ENCODE measurements at regions not wholly inside any gene's neighbourhood (a gene's known extent, or its start where the extent isn't known, plus 50 kb on each side); places are given as distances from the start of the nearest gene placed in this dataset.
"Not testable (repeated sequence)": the region's sequence is repeated elsewhere in the genome, so short reads cannot be mapped to it uniquely, and the experiment has no call there.

DNA sequence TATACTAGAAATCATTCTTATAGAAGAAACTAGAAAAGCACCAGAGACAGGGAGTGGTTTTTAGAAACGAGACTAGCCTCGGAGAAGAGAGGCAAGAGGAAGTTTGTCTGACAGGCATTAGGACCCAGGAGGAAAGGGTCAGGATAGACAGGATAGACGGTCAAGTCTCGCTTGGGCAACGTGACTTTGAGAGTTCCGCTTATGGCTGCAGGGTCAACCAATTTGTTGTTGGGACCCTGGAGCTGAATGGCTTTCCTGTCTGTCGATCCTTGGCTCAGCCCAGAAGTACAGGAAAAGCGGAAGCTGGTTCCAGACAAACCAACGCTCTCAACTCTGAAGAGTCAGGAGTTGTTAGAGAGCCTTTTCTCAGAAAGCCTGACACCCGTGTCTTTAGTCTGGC lies 191.2 kb downstream of the FZD1 start:
- no peaks in the 10 kb centered on the region for H3K36me3 Mint-ChIP-seq (ENCODE audit: low read depth)
- H3K9me3 Mint-ChIP-seq = peaks cover 6% of the 10 kb centered on the region
- no peak overlapping the region for H3K27ac Mint-ChIP-seq
- CTCF ChIA-PET = no interaction called here
- H3K27me3 Mint-ChIP-seq (ENCODE audit: low read depth) = no peaks in the 10 kb centered on the region
- intact Hi-C loops (cut with micrococcal nuclease) = no loop called here
- H3K4me1 Mint-ChIP-seq (ENCODE audit: low read depth) = no peaks in the 10 kb centered on the region
- no peak for DNase-seq
- H3K4me3 Mint-ChIP-seq = no peak overlapping the region

DNA sequence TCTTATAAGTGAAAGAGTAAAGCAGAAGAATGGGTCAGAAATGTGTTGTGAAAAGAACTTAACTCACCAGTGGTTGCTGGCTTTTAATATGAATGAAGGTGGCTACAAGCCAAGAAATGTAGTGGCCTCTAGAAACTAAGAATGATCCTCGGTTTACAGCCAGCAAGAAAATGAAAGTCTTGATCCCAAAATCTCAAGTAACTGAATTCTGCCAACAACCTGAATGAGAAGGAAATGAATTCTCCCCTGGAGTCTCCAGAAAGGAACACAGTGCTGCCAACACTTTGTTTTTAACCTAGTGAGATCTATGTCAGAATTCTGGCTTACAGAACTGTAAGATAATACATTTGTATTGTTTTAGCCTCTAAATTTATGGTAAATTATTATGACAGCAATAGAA lies 193.0 kb downstream of the FZD1 start:
- Mint-ChIP-seq H3K9me3 (peaks cover 6% of the 10 kb centered on the region), H3K4me1 (ENCODE audit: low read depth) (no peaks in the 10 kb centered on the region), H3K27me3 (ENCODE audit: low read depth) (no peaks in the 10 kb centered on the region), H3K4me3 (no peak overlapping the region), H3K36me3 (ENCODE audit: low read depth) (no peaks in the 10 kb centered on the region), H3K27ac (no peak overlapping the region)
- intact Hi-C loops (cut with micrococcal nuclease) = no loop called here
- DNase-seq = no peak
- CTCF ChIA-PET = no interaction called here

DNA sequence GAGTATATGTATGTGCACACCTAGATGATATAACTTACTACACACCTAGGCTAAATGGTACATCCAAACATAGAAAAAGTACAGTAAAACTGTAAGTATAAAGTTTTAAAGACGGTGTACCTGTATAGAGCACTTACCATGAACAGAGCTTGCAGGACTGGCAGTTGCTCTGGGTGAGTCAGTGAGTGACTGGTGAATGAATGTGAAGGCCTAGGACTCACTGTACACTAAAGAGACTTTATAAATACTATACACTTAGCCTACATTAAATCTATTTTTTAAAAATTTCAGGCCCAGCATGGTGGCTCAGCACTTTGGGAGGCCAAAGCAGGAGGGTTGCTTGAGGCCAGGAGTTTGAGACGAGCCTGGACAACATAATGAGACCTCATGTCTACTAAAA lies 195.3 kb downstream of the FZD1 start:
- CTCF ChIA-PET = no interaction called here
- Mint-ChIP-seq H3K4me1 (ENCODE audit: low read depth) (no peaks in the 10 kb centered on the region), H3K27me3 (ENCODE audit: low read depth) (no peaks in the 10 kb centered on the region), H3K9me3 (peaks cover 6% of the 10 kb centered on the region), H3K27ac (no peak overlapping the region), H3K4me3 (no peak overlapping the region), H3K36me3 (ENCODE audit: low read depth) (no peaks in the 10 kb centered on the region)
- no peak for DNase-seq
- intact Hi-C loops (cut with micrococcal nuclease) = no loop called here

DNA sequence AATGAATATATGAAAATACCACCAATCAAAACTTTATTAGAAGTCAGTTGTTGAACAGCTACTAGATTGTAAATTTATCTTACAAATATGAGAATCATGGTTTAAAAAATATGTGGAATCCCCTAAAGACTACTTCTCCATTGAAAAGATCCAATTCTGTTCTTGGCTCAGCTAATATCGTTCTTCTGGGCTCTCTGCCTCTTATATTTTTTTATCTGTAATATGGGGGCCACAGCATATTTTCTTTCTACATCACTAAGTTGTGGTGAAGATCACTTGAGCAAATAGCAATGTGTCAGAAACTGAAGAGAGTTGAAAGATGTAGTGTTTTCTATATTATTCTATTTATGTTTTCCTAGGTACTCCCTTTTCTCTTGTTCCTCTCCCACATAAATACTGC lies 198.1 kb downstream of the FZD1 start:
- DNase-seq = no peak
- intact Hi-C loops (cut with micrococcal nuclease) = no loop called here
- no peak overlapping the region for H3K4me3 Mint-ChIP-seq
- H3K9me3 Mint-ChIP-seq = peaks cover 4% of the 10 kb centered on the region
- no peaks in the 10 kb centered on the region for H3K36me3 Mint-ChIP-seq (ENCODE audit: low read depth)
- CTCF ChIA-PET = no interaction called here
- no peak overlapping the region for H3K27ac Mint-ChIP-seq
- H3K27me3 Mint-ChIP-seq (ENCODE audit: low read depth) = no peaks in the 10 kb centered on the region
- H3K4me1 Mint-ChIP-seq (ENCODE audit: low read depth) = no peaks in the 10 kb centered on the region

DNA sequence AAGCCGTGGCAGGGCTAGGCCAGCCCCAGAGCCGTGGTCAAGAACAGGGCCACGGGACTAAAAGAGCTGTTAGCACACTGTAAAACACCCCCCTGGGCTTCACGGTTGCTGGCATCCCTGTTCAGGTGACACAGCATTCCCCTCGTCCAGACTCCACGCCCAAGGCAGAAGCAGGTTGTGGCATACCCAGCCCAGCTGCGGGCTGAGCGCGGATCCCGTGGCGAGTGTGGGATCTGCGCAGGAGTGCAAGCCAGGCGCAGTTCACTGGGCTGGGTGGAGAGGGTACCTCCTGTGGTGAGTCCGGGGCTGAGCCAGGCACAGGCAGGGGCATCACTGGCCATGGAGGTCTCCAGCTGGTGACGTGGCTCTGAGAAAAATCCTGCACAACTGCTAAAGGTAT lies 199.1 kb downstream of the FZD1 start:
- no peaks in the 10 kb centered on the region for H3K4me1 Mint-ChIP-seq (ENCODE audit: low read depth)
- no peak overlapping the region for H3K4me3 Mint-ChIP-seq
- H3K9me3 Mint-ChIP-seq = no peaks in the 10 kb centered on the region
- intact Hi-C loops (cut with micrococcal nuclease) = no loop called here
- DNase-seq = no peak
- H3K27me3 Mint-ChIP-seq (ENCODE audit: low read depth) = no peaks in the 10 kb centered on the region
- CTCF ChIA-PET = no interaction called here
- no peaks in the 10 kb centered on the region for H3K36me3 Mint-ChIP-seq (ENCODE audit: low read depth)
- no peak overlapping the region for H3K27ac Mint-ChIP-seq

DNA sequence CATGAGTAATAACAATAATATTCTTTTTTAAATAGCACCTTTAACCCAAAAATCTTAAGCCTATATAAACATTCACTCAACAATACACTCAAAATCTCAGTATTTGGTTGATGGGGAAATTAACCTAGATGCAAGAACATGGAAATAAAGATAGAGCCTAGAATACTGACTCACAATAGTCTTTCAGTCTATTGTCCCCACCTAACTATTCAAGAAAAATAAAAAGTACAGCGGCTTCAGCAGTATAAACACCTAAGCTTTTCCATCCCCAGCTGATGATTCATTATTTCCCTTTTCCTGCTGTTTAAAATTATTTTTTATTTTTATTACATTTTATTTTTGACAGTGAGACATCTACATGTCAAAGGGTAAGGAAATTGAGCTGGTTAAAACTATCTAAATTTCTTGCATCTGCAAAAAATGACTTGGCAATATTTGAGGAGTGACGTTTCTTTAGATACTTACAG lies 201.4 kb downstream of the FZD1 start:
- CTCF ChIA-PET = interaction anchor here (0.6 kb wide), 1 partner anchor 155 kb away, joined by 3 read pairs; no protein-coding TSS in a partner anchor
- Mint-ChIP-seq H3K27ac (no peak overlapping the region), H3K27me3 (ENCODE audit: low read depth) (no peaks in the 10 kb centered on the region), H3K9me3 (no peaks in the 10 kb centered on the region), H3K4me1 (ENCODE audit: low read depth) (no peaks in the 10 kb centered on the region), H3K36me3 (ENCODE audit: low read depth) (no peaks in the 10 kb centered on the region), H3K4me3 (no peak overlapping the region)
- intact Hi-C loops (cut with micrococcal nuclease) = no loop called here
- no peak for DNase-seq

DNA sequence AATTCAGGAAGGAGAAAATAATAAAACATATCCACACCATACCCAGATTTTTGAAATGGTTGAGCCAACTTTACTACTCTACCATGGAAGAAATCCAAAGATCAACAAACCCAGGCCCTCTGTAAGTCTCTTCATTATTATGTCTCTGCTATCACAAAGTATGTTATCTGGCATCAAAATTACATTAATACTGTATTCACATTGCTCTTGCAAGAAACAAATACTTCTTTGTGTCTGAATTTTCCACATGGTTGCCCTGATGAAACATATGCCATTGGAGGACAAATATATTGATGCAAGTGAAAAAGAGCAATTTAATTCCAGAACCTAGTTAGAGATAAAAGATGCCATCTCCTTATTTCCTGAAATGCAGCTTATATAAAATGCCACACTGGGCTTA lies 204.0 kb downstream of the FZD1 start:
- no peaks in the 10 kb centered on the region for H3K27me3 Mint-ChIP-seq (ENCODE audit: low read depth)
- no peak overlapping the region for H3K27ac Mint-ChIP-seq
- DNase-seq = no peak
- H3K4me3 Mint-ChIP-seq = no peak overlapping the region
- intact Hi-C loops (cut with micrococcal nuclease) = no loop called here
- no peaks in the 10 kb centered on the region for H3K36me3 Mint-ChIP-seq (ENCODE audit: low read depth)
- no peaks in the 10 kb centered on the region for H3K4me1 Mint-ChIP-seq (ENCODE audit: low read depth)
- CTCF ChIA-PET = no interaction called here
- peaks cover 4% of the 10 kb centered on the region for H3K9me3 Mint-ChIP-seq

DNA sequence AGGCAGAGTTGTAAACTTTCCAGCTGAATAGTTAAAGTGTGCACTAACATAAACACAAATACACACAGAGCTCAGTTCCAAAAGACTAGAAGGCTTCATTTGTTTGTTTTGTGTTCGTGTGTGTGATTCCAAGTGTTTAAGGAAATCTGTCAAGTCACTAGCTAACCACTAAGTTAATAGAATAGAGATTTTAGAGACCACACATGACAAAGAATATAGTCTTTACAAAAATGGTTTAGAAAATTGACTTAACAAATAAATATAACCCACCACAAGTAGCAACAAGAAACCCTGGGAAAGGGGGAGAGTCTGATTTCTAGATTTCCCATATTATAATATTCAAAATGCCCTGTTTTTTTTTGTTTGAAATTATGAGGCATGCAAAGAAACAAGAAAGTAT lies 209.4 kb downstream of the FZD1 start:
- DNase-seq = no peak
- CTCF ChIA-PET = no interaction called here
- intact Hi-C loops (cut with micrococcal nuclease) = no loop called here
- Mint-ChIP-seq H3K27ac (no peak overlapping the region), H3K4me3 (no peak overlapping the region), H3K4me1 (ENCODE audit: low read depth) (no peaks in the 10 kb centered on the region), H3K27me3 (ENCODE audit: low read depth) (no peaks in the 10 kb centered on the region), H3K36me3 (ENCODE audit: low read depth) (no peaks in the 10 kb centered on the region), H3K9me3 (peaks cover 14% of the 10 kb centered on the region)

DNA sequence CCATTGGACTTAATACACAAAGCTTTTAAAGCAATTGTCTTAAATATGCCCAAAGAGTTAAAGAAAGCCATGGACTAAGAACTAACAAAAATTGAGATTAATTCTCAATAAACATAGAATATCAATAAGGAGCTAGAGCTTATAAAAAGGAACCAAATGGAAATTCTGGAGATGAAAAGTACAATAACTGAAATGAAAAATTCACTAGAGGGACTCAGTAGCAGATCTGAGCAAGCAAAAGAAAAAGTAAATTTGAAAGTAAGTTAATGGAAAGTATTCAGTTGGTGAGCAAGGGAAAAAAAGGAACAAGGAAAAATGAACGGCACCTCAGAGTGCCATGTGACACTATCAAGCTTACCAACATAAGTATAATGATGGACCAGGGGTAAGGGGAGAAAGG lies 209.8 kb downstream of the FZD1 start:
- Mint-ChIP-seq H3K9me3 (peaks cover 14% of the 10 kb centered on the region), H3K27ac (no peak overlapping the region), H3K36me3 (ENCODE audit: low read depth) (no peaks in the 10 kb centered on the region), H3K4me1 (ENCODE audit: low read depth) (no peaks in the 10 kb centered on the region), H3K4me3 (no peak overlapping the region), H3K27me3 (ENCODE audit: low read depth) (no peaks in the 10 kb centered on the region)
- intact Hi-C loops (cut with micrococcal nuclease) = no loop called here
- no peak for DNase-seq
- CTCF ChIA-PET = no interaction called here

DNA sequence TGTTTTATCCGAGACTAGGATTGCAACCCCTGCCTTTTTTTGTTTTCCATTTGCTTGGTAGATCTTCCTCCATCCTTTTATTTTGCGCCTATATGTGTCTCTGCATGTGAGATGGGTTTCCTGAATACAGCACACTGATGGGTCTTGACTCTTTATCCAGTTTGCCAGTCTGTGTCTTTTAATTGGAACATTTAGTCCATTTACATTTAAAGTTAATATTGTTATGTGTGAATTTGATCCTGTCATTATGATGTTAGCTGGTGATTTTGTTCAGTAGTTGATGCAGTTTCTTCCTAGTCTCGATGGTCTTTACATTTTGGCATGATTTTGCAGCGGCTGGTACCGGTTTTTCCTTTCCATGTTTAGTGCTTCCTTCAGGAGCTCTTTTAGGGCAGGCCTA lies 216.2 kb downstream of the FZD1 start:
- DNase-seq; H3K4me1 Mint-ChIP-seq (ENCODE audit: low read depth); intact Hi-C loops (cut with micrococcal nuclease); CTCF ChIA-PET; H3K9me3 Mint-ChIP-seq; H3K4me3 Mint-ChIP-seq; H3K27ac Mint-ChIP-seq; H3K36me3 Mint-ChIP-seq (ENCODE audit: low read depth); H3K27me3 Mint-ChIP-seq (ENCODE audit: low read depth): not testable (repeated sequence)

DNA sequence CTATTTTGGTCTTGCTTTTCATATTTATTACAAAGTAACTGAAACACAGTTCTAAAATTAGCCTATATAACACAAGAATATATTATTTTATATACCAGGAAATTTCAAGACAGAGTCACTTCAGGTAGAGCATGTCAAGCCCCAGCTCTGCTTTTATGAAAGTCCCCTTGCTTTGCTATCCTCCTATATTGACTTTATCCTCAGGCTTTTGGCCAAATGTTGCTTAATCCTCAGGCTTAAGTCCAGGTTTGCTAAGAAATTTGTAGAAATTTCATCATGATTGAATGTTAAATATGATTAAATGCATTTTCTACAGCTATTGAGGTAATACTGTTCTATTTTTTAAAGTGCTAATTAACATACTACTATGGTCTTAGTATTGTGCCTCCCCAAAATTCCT lies 227.6 kb downstream of the FZD1 start:
- intact Hi-C loops (cut with micrococcal nuclease) = no loop called here
- CTCF ChIA-PET = no interaction called here
- no peaks in the 10 kb centered on the region for H3K4me1 Mint-ChIP-seq (ENCODE audit: low read depth)
- H3K9me3 Mint-ChIP-seq = peaks cover 8% of the 10 kb centered on the region
- H3K36me3 Mint-ChIP-seq (ENCODE audit: low read depth) = no peaks in the 10 kb centered on the region
- H3K27ac Mint-ChIP-seq = no peak overlapping the region
- H3K27me3 Mint-ChIP-seq (ENCODE audit: low read depth) = no peaks in the 10 kb centered on the region
- DNase-seq = no peak
- H3K4me3 Mint-ChIP-seq = no peak overlapping the region

DNA sequence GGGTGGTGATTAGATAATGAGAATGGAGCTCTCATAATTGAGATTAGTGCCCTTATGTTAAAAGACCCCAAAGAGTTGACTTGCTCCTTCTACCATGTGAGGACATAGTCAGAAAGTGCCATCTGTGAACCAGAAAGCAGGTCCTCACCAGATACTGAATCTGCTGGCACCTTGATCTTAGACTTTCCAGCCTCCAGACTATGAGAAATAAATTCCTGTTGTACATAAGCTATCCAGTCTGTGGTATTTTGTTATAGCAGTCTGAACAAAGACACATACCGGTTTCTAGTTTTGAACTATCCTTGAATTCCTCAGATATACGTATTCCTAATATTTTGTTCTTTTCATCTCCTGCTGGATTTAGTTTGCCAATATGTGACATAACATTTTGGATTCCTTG lies 228.1 kb downstream of the FZD1 start:
- intact Hi-C loops (cut with micrococcal nuclease) = no loop called here

DNA sequence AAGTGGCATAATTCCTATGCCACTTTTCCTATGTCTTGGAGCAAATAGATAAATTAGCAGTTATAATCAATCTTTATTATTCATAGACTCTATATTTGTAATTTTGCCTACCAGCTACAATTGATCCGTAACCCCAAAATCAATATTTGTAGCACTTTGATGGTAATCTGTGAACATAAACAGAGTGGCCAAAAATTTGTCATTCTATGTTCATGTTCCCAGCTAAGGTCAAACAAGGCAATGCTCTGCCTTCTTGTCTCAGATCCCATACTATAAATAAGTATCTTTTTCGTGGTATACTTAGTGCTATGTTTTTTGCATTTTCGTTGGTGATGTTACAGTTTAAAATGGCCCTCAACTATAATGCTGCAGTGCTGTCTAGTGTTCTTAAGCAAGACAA lies 228.5 kb downstream of the FZD1 start:
- CTCF ChIA-PET = no interaction called here

More for the DNA sequence above, 228.1 kb downstream of the FZD1 start:
- Mint-ChIP-seq H3K36me3 (ENCODE audit: low read depth) (no peaks in the 10 kb centered on the region), H3K4me3 (no peak overlapping the region), H3K4me1 (ENCODE audit: low read depth) (no peaks in the 10 kb centered on the region), H3K27me3 (ENCODE audit: low read depth) (no peaks in the 10 kb centered on the region), H3K9me3 (peaks cover 8% of the 10 kb centered on the region), H3K27ac (no peak overlapping the region)
- CTCF ChIA-PET = no interaction called here
- no peak for DNase-seq

DNA sequence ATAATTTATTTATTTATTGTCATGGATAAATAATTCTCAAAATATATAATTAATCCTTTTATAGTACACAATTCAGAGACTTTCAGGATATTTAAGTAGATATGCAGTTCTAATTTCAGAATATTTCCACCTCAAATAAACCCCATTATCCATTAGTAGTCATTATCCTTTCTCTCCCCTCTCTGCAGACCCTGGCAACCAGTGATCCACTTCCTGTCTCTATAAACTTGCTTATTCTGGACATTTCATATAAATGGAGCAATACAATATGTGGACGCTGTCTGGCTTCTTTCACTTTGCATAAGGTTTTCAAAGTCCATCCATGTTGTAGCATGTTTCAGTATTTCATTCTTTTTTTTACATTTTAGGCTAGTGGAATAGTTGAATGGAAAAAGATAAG lies 230.2 kb downstream of the FZD1 start:
- no peak overlapping the region for H3K4me3 Mint-ChIP-seq
- no peaks in the 10 kb centered on the region for H3K4me1 Mint-ChIP-seq (ENCODE audit: low read depth)
- no peak for DNase-seq
- intact Hi-C loops (cut with micrococcal nuclease) = no loop called here
- no peak overlapping the region for H3K27ac Mint-ChIP-seq
- no peaks in the 10 kb centered on the region for H3K36me3 Mint-ChIP-seq (ENCODE audit: low read depth)
- H3K9me3 Mint-ChIP-seq = peaks cover 12% of the 10 kb centered on the region
- CTCF ChIA-PET = no interaction called here
- no peaks in the 10 kb centered on the region for H3K27me3 Mint-ChIP-seq (ENCODE audit: low read depth)

More for the DNA sequence above, 228.5 kb downstream of the FZD1 start:
- H3K4me1 Mint-ChIP-seq (ENCODE audit: low read depth) = no peaks in the 10 kb centered on the region
- H3K9me3 Mint-ChIP-seq = peaks cover 8% of the 10 kb centered on the region
- no peak overlapping the region for H3K4me3 Mint-ChIP-seq
- H3K27ac Mint-ChIP-seq = no peak overlapping the region
- intact Hi-C loops (cut with micrococcal nuclease) = no loop called here
- DNase-seq = no peak
- H3K27me3 Mint-ChIP-seq (ENCODE audit: low read depth) = no peaks in the 10 kb centered on the region
- H3K36me3 Mint-ChIP-seq (ENCODE audit: low read depth) = no peaks in the 10 kb centered on the region
